Peyer's patch (tissue), 4 donors: ENCODE measurements at regions not wholly inside any gene's neighbourhood (a gene's known extent, or its start where the extent isn't known, plus 50 kb on each side); places are given as distances from the start of the nearest gene placed in this dataset.

ENCODE experiments used
- DNase-seq, 3 donors: peaks; one replicate each; pipeline ENCODE4 v3.0.0-alpha.2; 2017 to 2019
- H3K27ac ChIP-seq, 4 donors: fragments of 200-600 bp; sonication (generic); one replicate each; pipeline ENCODE4 v1.5.1; 2016 to 2019
- H3K27me3 ChIP-seq, 2 donors: fragments of 200-600 bp; sonication (generic); one replicate each; pipeline ENCODE4 v1.5.1; 2019
- H3K36me3 ChIP-seq, 3 donors: fragments of 200-600 bp; sonication (generic); one replicate each; pipeline ENCODE4 v1.5.1; 2016 to 2019
- H3K4me1 ChIP-seq, 4 donors: fragments of 200-600 bp; sonication (generic); one replicate each; pipeline ENCODE4 v1.5.1; 2016 to 2019
- H3K4me3 ChIP-seq, 4 donors: fragments of 200-600 bp; sonication (generic); 1 replicate in 3 of 4; 2 replicates in 1 of 4; pipeline ENCODE4 v1.5.1; 2016 to 2019; ENCODE audit warnings: mild to moderate bottlenecking in 1 of 4
- H3K9me3 ChIP-seq, 4 donors: fragments of 200-600 bp; sonication (generic); one replicate each; pipeline ENCODE4 v1.5.1; 2016 to 2019; ENCODE audit warnings: mild to moderate bottlenecking in 1 of 4
- POLR2A ChIP-seq, 2 donors: fragments of 450-650 bp; IDR thresholded peaks; one replicate each; pipeline ENCODE4 v1.5.1; 2017; ENCODE audit warnings: antibody characterized with exemption in 2 of 2, mild to moderate bottlenecking in 2 of 2, moderate library complexity in 2 of 2
- TF ChIP-seq, protein P1 (sequence below), 6 experiments: fragments of 450-650 bp in 4 of 6; fragments of 200-600 bp in 2 of 6; sonication (generic) in 1 of 6; IDR thresholded peaks; one replicate each; pipeline ENCODE4 v1.5.1; 2017 to 2019; ENCODE audit warnings: antibody characterized with exemption in 6 of 6, mild to moderate bottlenecking in 3 of 6, moderate library complexity in 1 of 6

DNA sequence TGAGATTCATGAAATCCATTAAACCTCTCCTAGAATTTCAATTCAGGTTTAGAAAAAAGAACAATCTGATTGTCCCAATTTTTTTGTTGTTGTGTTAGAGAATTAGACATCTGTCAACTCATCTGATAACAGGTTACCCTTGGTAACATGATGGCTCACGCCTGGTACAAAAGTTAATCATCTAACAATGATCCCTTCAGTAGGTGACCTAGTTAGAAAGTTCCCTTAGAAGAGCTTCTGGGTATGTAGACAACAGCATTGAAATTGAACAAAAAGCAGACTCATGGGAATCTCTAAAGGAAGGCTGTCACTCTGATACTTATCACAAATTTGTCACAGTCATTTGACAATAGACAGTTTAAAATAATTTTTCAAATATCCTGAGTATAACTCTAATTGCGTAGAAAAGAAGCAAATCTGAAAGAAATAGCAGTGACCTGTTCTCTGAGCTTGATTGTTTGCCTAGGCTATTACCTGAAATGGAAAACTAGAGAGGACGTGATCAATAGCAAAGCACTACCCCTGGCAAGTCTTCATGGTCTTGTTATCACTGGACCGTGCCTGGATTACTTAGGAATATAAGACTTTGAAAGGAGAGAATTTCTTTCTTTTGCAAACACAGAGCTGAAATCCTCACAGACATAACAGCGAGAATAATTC, 880.4 kb upstream of the AGA start:
- Histone ChIP-seq H3K4me3 (no peak overlapping the region), H3K9me3 (peaks cover 0 to 7% (median 0%) of the 10 kb centered on the region in 4 donors), H3K4me1 (no peaks in the 10 kb centered on the region), H3K27me3 (no peaks in the 10 kb centered on the region), H3K27ac (no peak overlapping the region), H3K36me3 (no peaks in the 10 kb centered on the region)
- DNase-seq: no peak
- TF ChIP-seq POLR2A (IDR thresholded peaks at IDR 0.05): no peak
- TF ChIP-seq, protein P1, sequence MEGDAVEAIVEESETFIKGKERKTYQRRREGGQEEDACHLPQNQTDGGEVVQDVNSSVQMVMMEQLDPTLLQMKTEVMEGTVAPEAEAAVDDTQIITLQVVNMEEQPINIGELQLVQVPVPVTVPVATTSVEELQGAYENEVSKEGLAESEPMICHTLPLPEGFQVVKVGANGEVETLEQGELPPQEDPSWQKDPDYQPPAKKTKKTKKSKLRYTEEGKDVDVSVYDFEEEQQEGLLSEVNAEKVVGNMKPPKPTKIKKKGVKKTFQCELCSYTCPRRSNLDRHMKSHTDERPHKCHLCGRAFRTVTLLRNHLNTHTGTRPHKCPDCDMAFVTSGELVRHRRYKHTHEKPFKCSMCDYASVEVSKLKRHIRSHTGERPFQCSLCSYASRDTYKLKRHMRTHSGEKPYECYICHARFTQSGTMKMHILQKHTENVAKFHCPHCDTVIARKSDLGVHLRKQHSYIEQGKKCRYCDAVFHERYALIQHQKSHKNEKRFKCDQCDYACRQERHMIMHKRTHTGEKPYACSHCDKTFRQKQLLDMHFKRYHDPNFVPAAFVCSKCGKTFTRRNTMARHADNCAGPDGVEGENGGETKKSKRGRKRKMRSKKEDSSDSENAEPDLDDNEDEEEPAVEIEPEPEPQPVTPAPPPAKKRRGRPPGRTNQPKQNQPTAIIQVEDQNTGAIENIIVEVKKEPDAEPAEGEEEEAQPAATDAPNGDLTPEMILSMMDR (IDR thresholded peaks at IDR 0.05): no peak

DNA sequence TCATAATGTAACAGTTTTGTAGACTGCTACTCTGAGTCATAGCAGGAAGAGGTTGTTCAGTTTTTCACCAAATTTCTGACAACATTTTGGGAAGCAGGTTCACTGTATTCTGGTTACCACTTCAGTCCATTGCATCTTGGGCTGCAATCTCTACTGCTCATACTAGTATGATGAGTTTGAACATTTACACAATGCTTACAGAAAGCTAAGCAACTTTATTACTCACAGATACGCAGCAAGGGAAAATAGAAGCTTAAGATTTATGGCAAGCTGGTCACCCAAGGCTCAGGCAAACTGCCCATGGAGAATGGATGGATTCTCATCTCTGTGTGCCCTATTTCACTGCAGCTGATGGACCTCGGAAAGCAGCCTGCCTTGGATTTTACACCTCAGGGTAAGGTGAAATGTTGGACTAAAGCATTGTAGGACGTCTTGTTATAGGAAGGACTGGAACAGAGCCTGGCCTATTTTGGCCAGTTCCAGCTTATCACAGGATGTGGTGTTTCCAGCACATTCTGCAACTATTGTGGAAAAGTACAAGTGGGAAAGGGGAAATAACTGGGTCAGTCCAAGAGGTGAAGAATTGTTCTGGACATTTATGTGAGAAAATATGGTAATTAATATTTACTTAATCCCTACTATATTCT, 887.1 kb upstream of the AGA start:
- TF ChIP-seq POLR2A (IDR thresholded peaks at IDR 0.05): no peak
- TF ChIP-seq, protein P1 (IDR thresholded peaks at IDR 0.05): no peak
- no peak for DNase-seq

DNA sequence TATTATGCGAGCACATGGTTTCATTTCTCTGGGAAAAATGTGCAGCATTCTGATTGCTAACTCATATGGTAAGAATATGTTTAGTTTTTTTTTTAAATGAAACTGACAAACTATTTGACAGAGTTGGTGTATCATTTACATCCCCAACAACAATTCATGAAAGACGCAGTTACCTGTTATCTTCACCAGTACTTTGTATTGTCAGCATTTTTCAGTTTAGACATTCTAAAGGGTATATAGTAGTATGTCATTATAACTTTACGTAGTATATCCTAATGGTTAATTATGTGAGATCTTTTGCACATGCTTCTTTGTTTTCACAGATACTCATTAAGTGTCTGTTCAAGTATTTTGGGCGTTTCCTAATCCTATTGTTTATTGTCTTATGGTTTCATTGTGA, 891.1 kb upstream of the AGA start:
- H3K4me3 ChIP-seq: no peak overlapping the region
- no peaks in the 10 kb centered on the region for H3K9me3 ChIP-seq
- H3K27me3 ChIP-seq: no peaks in the 10 kb centered on the region
- no peaks in the 10 kb centered on the region for H3K36me3 ChIP-seq
- no peaks in the 10 kb centered on the region for H3K4me1 ChIP-seq
- TF ChIP-seq, protein P1 (IDR thresholded peaks at IDR 0.05): no peak
- no peak for TF ChIP-seq POLR2A (IDR thresholded peaks at IDR 0.05)
- no peak overlapping the region for H3K27ac ChIP-seq
- no peak for DNase-seq

More for the DNA sequence above, 887.1 kb upstream of the AGA start:
- Histone ChIP-seq H3K9me3 (no peaks in the 10 kb centered on the region), H3K27me3 (no peaks in the 10 kb centered on the region), H3K4me3 (no peak overlapping the region), H3K4me1 (no peaks in the 10 kb centered on the region), H3K36me3 (no peaks in the 10 kb centered on the region), H3K27ac (no peak overlapping the region)

DNA sequence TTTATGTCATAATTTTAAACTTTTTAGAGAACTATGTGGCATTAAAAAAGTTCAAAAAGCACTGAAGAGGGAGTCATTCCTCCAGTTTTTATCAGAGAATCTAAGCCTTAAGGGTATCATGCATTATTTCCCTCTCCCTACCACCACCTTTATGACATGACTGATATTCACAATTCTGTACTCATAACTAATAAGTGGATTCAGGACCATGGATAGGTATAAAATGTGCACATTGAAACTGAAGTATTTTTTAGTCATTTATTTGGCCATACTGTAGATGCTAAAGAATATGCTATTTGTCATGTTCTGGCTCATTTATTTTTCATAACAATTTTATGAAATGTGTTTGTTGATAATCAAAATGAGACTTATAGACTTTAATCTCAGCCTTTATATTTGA, 897.5 kb upstream of the AGA start:
- no peaks in the 10 kb centered on the region for H3K4me1 ChIP-seq
- no peaks in the 10 kb centered on the region for H3K36me3 ChIP-seq
- no peak overlapping the region for H3K4me3 ChIP-seq
- H3K27ac ChIP-seq: no peak overlapping the region
- H3K27me3 ChIP-seq: no peaks in the 10 kb centered on the region
- TF ChIP-seq, protein P1 (IDR thresholded peaks at IDR 0.05): no peak
- no peak for TF ChIP-seq POLR2A (IDR thresholded peaks at IDR 0.05)
- H3K9me3 ChIP-seq: no peaks in the 10 kb centered on the region
- DNase-seq: no peak

DNA sequence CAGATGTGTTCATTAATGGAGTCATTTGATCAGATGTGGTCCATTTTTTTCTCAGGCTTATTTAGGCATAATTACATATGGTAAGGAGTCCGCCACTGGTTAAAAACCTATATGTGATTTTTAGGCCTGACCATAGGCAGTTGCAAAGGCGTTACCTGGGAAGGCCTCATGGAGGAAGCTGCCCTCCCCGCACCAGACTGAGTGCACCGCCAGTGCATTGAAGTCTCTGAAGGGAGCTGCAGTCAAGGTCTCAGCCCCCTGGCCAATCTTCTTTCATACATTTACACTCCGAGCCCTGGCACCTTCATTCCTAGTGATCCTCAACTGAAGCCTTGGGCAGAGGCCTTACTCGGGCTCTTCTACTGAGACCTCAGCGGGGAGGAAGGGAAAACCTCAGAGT, 898.2 kb upstream of the AGA start:
- no peak for TF ChIP-seq POLR2A (IDR thresholded peaks at IDR 0.05)
- TF ChIP-seq, protein P1 (IDR thresholded peaks at IDR 0.05): no peak
- Histone ChIP-seq H3K4me3 (no peak overlapping the region), H3K36me3 (no peaks in the 10 kb centered on the region), H3K27ac (no peak overlapping the region), H3K4me1 (no peaks in the 10 kb centered on the region), H3K27me3 (no peaks in the 10 kb centered on the region), H3K9me3 (no peaks in the 10 kb centered on the region)
- no peak for DNase-seq
